OCI-LY3 (cell line): ENCODE measurements at regions not wholly inside any gene's neighbourhood (a gene's known extent, or its start where the extent isn't known, plus 50 kb on each side); places are given as distances from the start of the nearest gene placed in this dataset.

Experiments
- EZH2phosphoT487 ChIP-seq: fragments of 200-600 bp; shearing (Covaris generic); IDR thresholded peaks from 2 replicates; pipeline ENCODE4 v1.6.1; 2018; ENCODE audit warnings: antibody characterized with exemption, mixed run types, low read depth
- TF ChIP-seq, protein P1 (sequence below): fragments of 200-600, 300-600 bp; sonication (generic); IDR thresholded peaks from 2 replicates; pipeline ENCODE4 v1.5.1; 2014; ENCODE audit warnings: antibody characterized with exemption, low read length, low read depth

DNA sequence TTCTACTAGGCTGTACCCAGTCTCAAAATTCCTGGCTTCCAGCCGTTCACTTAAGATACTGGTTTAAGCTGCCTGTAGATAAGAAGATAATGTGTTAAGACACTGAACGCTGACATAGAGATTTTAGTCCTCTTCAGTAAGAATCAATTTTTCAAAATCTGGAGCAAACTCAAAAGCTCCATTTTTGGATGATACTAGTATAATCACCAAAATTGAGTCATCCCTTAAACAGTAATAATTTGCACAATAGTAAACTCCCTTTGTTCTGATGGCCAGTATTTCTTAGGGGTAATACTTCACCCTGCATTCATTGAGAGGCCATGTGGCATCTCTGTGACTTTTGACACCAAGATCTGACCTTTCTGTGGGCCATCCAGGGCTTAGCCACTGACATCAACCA lies 299.8 kb upstream of the USP25 start:
- TF ChIP-seq, protein P1, sequence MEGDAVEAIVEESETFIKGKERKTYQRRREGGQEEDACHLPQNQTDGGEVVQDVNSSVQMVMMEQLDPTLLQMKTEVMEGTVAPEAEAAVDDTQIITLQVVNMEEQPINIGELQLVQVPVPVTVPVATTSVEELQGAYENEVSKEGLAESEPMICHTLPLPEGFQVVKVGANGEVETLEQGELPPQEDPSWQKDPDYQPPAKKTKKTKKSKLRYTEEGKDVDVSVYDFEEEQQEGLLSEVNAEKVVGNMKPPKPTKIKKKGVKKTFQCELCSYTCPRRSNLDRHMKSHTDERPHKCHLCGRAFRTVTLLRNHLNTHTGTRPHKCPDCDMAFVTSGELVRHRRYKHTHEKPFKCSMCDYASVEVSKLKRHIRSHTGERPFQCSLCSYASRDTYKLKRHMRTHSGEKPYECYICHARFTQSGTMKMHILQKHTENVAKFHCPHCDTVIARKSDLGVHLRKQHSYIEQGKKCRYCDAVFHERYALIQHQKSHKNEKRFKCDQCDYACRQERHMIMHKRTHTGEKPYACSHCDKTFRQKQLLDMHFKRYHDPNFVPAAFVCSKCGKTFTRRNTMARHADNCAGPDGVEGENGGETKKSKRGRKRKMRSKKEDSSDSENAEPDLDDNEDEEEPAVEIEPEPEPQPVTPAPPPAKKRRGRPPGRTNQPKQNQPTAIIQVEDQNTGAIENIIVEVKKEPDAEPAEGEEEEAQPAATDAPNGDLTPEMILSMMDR: no peak
- no peak for TF ChIP-seq EZH2phosphoT487
